NCI-H446 (cell line): ENCODE measurements at regions not wholly inside any gene's neighbourhood (a gene's known extent, or its start where the extent isn't known, plus 50 kb on each side); places are given as distances from the start of the nearest gene placed in this dataset.
"Not testable (repeated sequence)": the region's sequence is repeated elsewhere in the genome, so short reads cannot be mapped to it uniquely, and the experiment has no call there.

ENCODE experiments used
- DNase-seq, 2 experiments: peaks; one replicate each; lab custom pipeline; 2025; lab: John Stamatoyannopoulos, UW

- DNase-seq: not testable (repeated sequence)
Measured at GRCh38 chr12:9309749-9310148, 101.6 kb upstream of the PZP start.

DNA sequence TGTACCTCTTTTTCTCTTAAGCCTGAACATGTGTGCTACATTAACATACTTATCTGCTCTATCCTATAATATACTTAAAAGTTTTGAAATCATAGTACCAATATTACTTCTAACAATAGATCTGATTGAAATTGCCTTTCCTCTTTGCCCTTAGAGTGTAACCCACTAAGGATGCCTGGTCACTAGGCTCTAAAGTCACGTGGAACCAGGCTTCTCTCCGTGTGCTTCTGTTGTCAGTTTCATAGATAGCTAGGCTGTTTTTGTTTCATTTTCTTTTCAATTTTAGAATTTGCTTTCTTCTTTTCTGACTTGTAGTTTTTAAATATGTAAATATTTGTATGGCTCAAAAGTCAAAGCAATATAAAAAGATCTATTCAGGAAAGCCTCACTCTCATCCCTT, 100.5 kb upstream of the PZP start:
- DNase-seq: not testable (repeated sequence)

GRCh38 chr12:9308163-9308562, 100.0 kb upstream of the PZP start:
- DNase-seq: not testable (repeated sequence)

DNA sequence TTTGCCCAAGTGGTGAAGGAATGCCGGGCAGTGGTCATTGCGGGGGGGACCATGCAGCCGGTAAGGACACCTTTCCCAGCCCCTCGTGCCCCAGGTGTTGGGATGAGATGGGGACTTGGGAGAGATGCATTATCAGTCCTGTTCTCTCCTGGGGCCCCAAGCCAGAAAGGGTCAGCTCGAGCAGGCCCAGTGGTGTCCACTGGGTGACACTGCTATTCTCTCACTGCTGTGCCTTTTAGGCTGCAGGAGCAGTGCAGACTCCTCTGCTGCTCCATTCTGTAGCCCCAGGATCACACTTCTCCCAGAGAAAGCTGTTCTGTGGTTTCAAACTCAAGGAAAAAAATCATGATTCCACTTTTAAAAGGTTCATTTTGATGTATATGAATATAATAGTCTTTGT, 99.1 kb upstream of the PZP start:
- not testable (repeated sequence) for DNase-seq

DNA sequence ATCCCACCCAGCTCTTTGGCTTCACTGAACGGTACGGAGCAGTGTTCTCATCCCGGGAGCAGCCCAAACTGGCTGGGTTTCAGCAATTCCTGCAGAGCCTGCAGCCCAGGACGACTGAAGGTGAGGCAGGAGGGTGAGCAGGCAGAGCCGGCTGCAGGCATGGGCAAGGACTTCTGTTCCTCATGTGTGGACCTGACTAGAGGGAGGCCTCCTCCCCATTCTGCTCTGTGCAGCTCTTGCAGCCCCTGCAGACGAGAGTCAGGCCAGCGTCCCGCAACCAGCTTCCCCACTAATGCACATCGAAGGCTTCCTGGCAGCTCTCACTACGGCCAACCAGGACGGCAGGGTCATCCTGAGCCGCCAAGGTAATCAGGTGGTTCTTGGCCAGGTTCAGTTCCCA, 97.8 kb upstream of the PZP start:
- DNase-seq: not testable (repeated sequence)

- DNase-seq: not testable (repeated sequence)
Measured at GRCh38 chr12:9304540-9304939, 96.3 kb upstream of the PZP start.

GRCh38 chr12:9295872-9296271, 87.7 kb upstream of the PZP start:
- DNase-seq: not testable (repeated sequence)

DNA sequence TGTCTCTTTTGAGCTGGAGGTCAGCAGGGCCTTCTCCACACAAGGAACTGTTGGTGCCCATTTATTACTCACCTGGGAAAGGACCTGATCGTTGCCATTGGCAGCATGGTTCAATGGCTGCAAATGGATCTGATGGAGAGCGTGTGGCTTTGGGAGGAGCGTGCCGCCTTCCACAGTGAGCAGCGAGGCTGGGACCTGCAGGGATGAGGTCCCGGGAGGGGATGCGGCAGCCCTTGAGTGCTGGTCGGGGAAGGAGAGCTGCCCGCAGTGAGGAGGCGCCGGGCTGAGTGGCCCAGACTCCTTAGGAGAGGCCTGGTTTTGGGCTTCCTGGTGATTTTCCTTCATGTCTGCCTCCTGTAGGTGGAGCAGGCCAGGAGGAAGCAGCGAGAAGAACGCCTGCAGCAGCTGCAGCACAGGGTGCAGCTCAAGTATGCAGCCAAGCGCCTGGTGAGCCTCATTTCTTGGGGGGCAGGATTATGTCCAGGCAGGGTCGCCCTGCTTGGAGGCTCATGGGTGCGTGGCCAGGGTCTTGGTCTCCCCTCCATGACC, 86.0 kb upstream of the PZP start:
- DNase-seq: not testable (repeated sequence)

- not testable (repeated sequence) for DNase-seq
Measured at GRCh38 chr12:9293391-9293790, 85.2 kb upstream of the PZP start.

GRCh38 chr12:9289984-9290383, 81.8 kb upstream of the PZP start:
- not testable (repeated sequence) for DNase-seq

- not testable (repeated sequence) for DNase-seq
Measured at GRCh38 chr12:9284724-9285123, 76.5 kb upstream of the PZP start.

DNA sequence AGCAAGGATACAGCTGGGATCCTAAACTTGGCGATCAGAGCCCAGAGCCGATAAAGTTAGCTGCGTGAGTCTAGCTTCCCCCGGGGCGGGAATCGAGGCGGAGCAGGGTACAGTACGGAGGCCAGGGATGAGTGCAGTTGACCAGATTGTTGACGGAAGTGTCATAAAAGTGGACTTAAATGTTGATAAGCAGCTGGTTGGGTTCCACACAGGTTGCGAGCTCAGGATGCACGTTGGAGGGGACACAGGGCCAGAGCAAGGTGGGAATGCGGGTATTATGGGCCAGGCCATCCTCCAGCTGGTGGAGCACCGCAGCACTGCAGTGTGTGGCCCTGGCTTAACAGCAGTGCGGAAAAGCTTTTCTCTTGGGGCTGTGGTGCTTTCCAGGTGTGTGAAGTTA, 76.0 kb upstream of the PZP start:
- DNase-seq: not testable (repeated sequence)

- peak; percentile 35 to 75 for DNase-seq
Measured at GRCh38 chr12:9283346-9284095, 75.3 kb upstream of the PZP start.

DNA sequence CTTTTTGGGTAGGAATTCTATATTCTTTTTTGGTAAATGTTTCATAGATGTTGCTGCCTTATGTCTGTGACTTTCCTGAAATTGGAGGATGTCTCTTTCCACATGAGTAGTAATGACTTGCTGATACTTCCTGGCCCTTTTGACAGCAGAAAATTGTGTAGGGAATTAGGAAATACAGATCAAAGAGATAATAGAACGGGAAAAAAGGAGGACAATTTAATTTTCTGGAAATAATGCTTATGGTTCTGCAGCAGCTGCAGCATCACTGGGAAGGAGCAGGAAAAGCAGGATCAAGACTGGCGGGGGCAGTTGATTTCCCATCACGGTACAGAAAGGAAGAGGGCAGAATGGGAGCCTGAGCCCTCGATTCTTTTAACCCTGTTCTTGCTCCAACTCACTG, 68.8 kb upstream of the PZP start:
- DNase-seq: no peak

DNA sequence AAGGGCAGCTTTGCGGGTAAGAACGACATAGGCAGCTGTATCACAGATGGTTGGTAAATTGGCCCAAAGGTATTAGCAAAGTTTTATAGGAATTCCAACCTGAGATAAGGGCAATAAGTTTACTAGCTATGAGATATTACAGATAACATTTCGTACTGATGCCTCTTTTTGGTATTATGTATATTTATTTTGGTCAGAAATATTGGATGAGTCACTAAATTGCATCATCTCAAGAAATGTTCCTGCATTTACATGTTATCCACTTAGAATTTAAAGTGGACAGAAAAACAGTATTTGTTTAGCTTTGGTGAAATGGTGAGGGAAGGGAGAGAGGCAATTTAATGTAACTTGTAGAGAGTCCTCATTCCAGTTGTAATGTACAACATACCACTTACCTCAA, 65.1 kb upstream of the PZP start:
- no peak for DNase-seq

DNA sequence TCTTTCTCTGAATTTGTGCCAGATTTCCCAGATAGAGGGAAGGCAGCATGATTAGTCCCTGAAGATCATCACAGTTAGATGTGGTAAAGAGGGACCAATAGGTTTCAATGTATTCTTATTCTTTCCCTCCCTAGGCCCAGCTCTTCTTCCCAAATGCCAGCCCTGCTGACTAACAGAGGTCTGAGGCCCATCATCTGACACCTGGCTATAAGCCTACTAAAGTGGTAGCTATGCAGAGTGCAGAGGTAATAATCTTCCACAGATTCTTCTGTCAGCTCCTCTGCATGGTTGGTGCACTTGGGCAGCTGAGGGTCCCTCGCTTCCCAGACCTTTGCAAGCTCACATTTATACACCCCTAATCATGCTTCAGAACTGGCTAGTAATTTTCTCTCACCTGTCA, 63.7 kb upstream of the PZP start:
- DNase-seq: no peak

DNA sequence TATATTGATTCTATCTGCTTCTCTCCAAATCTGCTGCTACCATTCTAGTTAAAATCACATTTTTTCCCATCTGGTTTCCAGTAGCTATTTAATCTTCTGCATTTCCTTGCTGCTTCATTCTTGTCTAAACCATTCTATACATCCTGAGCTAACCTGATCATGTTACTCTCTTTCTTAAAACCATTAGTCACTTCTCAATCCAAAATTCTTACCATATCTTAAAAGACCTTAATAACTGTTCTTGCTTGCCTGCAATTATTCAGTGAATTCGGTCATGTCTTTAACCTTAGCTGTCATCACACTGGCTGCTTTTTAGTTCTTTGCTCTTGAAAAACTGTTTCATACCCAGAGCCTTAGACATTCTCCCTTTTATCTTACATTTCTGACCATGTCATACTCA, 56.4 kb upstream of the PZP start:
- no peak for DNase-seq

DNA sequence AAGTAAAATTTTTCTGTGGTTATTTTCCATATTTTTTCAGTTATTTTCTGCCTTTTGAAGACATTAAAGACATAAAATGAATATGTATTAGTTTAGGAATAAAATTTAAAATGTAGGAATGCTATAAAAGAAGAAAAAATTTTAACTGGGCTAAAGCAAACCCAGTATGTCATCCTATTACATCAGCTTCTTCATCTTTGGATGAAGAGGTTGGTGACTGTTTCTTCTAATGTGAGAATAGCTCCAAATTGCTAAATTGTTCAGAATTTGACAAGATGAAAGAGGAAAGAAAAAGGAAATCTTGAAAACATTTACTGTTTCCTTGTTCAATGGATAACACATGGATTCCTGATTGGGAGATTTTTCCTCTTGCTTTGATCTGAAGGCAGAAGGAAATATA, 52.7 kb upstream of the PZP start:
- no peak for DNase-seq

DNA sequence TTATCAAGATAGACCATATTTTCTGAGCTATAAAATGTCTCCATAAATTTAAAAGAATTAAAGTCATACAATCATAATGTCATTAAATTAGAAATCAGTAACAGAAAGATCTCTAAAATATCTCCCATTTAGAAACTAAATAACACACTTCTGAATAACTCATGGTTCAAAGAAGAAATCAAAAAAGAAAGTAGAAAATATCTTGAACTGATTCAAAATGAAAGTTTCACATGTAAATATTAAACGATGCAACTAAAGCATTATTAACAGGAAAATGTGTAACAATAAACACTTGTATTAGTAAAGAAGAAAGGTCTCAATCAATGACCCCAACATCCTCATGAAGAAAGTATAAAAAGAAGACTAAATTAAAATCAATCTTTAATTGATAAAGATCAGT, 50.5 kb upstream of the PZP start:
- no peak for DNase-seq
